WTC11 (cell line): ENCODE measurements at regions not wholly inside any gene's neighbourhood (a gene's known extent, or its start where the extent isn't known, plus 50 kb on each side); places are given as distances from the start of the nearest gene placed in this dataset.

ENCODE experiments used
- ATAC-seq: fragments of 200-7000 bp; cut with Tn5 transposase; 2 replicates; pipeline ENCODE4 v1.10.0; 2021; ENCODE audit warnings: mild to moderate bottlenecking, moderate library complexity
- CTCF ChIA-PET: fragments of 300-600 bp; sonication (Branson Sonifier 250); formaldehyde crosslinking; loops from one replicate; lab custom pipeline; 2021; ENCODE audit warnings: antibody characterized with exemption; lab: Charles Lee
- POLR2A ChIA-PET: fragments of 350-600 bp; sonication (Branson Sonifier 250); formaldehyde crosslinking; loops from one replicate; lab custom pipeline; 2021; ENCODE audit warnings: antibody characterized with exemption; lab: Charles Lee
- DNase-seq: peaks from one replicate; pipeline ENCODE4 v3.0.0; 2021; ENCODE audit warnings: low spot score
- H3K27ac Mint-ChIP-seq: 2 replicates; pipeline ENCODE4 v1.8.0; 2021; ENCODE audit warnings: mixed read lengths
- H3K27me3 Mint-ChIP-seq: 2 replicates; pipeline ENCODE4 v1.8.0; 2021; ENCODE audit warnings: low read depth, mild to moderate bottlenecking, moderate library complexity, mixed read lengths
- H3K36me3 Mint-ChIP-seq: 2 replicates; pipeline ENCODE4 v1.8.0; 2021; ENCODE audit warnings: mixed read lengths
- H3K4me1 Mint-ChIP-seq: 2 replicates; pipeline ENCODE4 v1.8.0; 2022; ENCODE audit warnings: mixed read lengths
- H3K4me3 Mint-ChIP-seq: 2 replicates; pipeline ENCODE4 v1.8.0; 2021; ENCODE audit warnings: mild to moderate bottlenecking, moderate library complexity, mixed read lengths
- H3K9me3 Mint-ChIP-seq: 2 replicates; pipeline ENCODE4 v1.8.0; 2021; ENCODE audit warnings: mixed read lengths
- AFF4 ChIP-seq: sonication (generic); formaldehyde crosslinking; IDR thresholded peaks from 2 replicates; pipeline ENCODE4 v1.8.1; 2023; ENCODE audit warnings: mild to moderate bottlenecking, missing genetic modification reagents, borderline replicate concordance
- ATF6 ChIP-seq: sonication (generic); formaldehyde crosslinking; IDR thresholded peaks from 2 replicates; pipeline ENCODE4 v1.8.1; 2023; ENCODE audit warnings: mild to moderate bottlenecking, missing genetic modification reagents
- ELF4 ChIP-seq: sonication (generic); formaldehyde crosslinking; IDR thresholded peaks from 2 replicates; pipeline ENCODE4 v1.8.1; 2022; ENCODE audit warnings: low read depth, mild to moderate bottlenecking, moderate library complexity, missing genetic modification reagents
- FOXK1 ChIP-seq: sonication (generic); formaldehyde crosslinking; IDR thresholded peaks from 2 replicates; pipeline ENCODE4 v1.8.0; 2022; ENCODE audit warnings: mild to moderate bottlenecking, moderate library complexity, missing genetic modification reagents
- GRHL2 ChIP-seq: fragments of 250-450 bp; sonication (Bioruptor Pico); IDR thresholded peaks from 2 replicates; pipeline ENCODE4 v1.8.0; 2022; ENCODE audit warnings: mild to moderate bottlenecking, moderate library complexity; ENCODE audit not compliant: insufficient replicate concordance, severe bottlenecking
- KAT7 ChIP-seq: sonication (generic); formaldehyde crosslinking; IDR thresholded peaks from 2 replicates; pipeline ENCODE4 v1.8.1; 2023; ENCODE audit warnings: missing genetic modification reagents, mild to moderate bottlenecking, borderline replicate concordance
- NFE2L1 ChIP-seq: sonication (generic); formaldehyde crosslinking; IDR thresholded peaks from 2 replicates; pipeline ENCODE4 v1.8.1; 2023; ENCODE audit warnings: missing genetic modification reagents
- NFYB ChIP-seq: sonication (generic); formaldehyde crosslinking; conservative IDR thresholded peaks from 2 replicates; pipeline ENCODE4 v1.8.0; 2022; ENCODE audit warnings: low read depth, missing genetic modification reagents
- NR1H2 ChIP-seq: sonication (generic); formaldehyde crosslinking; IDR thresholded peaks from 2 replicates; pipeline ENCODE4 v1.9.0; 2021; ENCODE audit warnings: mild to moderate bottlenecking, moderate library complexity, missing genetic modification reagents
- SMAD4 ChIP-seq: sonication (generic); formaldehyde crosslinking; IDR thresholded peaks from 2 replicates; pipeline ENCODE4 v1.8.0; 2022; ENCODE audit warnings: mild to moderate bottlenecking, missing genetic modification reagents
- USF1 ChIP-seq: sonication (generic); formaldehyde crosslinking; IDR thresholded peaks from 2 replicates; pipeline ENCODE4 v1.8.0; 2022; ENCODE audit warnings: mild to moderate bottlenecking, missing genetic modification reagents
- USF2 ChIP-seq: sonication (generic); formaldehyde crosslinking; IDR thresholded peaks from 2 replicates; pipeline ENCODE4 v1.8.1; 2023; ENCODE audit warnings: mild to moderate bottlenecking, missing genetic modification reagents, moderate library complexity
- ZNF232 ChIP-seq: sonication (generic); formaldehyde crosslinking; IDR thresholded peaks from 2 replicates; pipeline ENCODE4 v1.8.0; 2022; ENCODE audit warnings: mild to moderate bottlenecking, missing genetic modification reagents
- ZNF671 ChIP-seq: fragments of 250-450 bp; sonication (Bioruptor Pico); IDR thresholded peaks from 2 replicates; pipeline ENCODE4 v1.8.0; 2021; ENCODE audit warnings: mild to moderate bottlenecking
- TF ChIP-seq, protein P1 (sequence below): fragments of 250-450 bp; sonication (Bioruptor Pico); IDR thresholded peaks from 2 replicates; pipeline ENCODE4 v1.9.0; 2021; ENCODE audit warnings: mild to moderate bottlenecking
- TF ChIP-seq, protein P2 (sequence below): sonication (generic); formaldehyde crosslinking; IDR thresholded peaks from 2 replicates; pipeline ENCODE4 v1.8.0; 2023; ENCODE audit warnings: mild to moderate bottlenecking, missing genetic modification reagents
- TF ChIP-seq, protein P3 (sequence below): fragments of 250-450 bp; sonication (Bioruptor Pico); IDR thresholded peaks from 2 replicates; pipeline ENCODE4 v1.9.0; 2021; ENCODE audit warnings: mild to moderate bottlenecking, borderline replicate concordance
- TF ChIP-seq, protein P4 (sequence below): sonication (generic); formaldehyde crosslinking; IDR thresholded peaks from 2 replicates; pipeline ENCODE4 v1.8.1; 2022; ENCODE audit warnings: mild to moderate bottlenecking, missing genetic modification reagents, moderate library complexity, borderline replicate concordance

GRCh38 chr10:62637249-62638061 lies 167.1 kb upstream of the ADO start:
- CTCF ChIA-PET = interaction anchor here (1.0 to 1.2 kb wide), 3 partner anchors 10 to 181 kb away, joined by 4 to 7 read pairs (median 4); no protein-coding TSS in a partner anchor
- no peak for DNase-seq
- POLR2A ChIA-PET = no interaction called here
- TF ChIP-seq KAT7 (CRISPR knock-in tag) (no peak), ZNF232 (CRISPR knock-in tag) (no peak), NFE2L1 (CRISPR knock-in tag) (no peak), ZNF671 (CRISPR knock-in tag) (no peak), AFF4 (CRISPR knock-in tag) (no peak), ATF6 (CRISPR knock-in tag) (no peak), ELF4 (no peak), GRHL2 (CRISPR knock-in tag) (no peak), NFYB (CRISPR knock-in tag) (no peak), NR1H2 (no peak), SMAD4 (CRISPR knock-in tag) (no peak), USF2 (CRISPR knock-in tag) (no peak), FOXK1 (CRISPR knock-in tag) (no peak), USF1 (CRISPR knock-in tag) (no peak)
- TF ChIP-seq, protein P1, sequence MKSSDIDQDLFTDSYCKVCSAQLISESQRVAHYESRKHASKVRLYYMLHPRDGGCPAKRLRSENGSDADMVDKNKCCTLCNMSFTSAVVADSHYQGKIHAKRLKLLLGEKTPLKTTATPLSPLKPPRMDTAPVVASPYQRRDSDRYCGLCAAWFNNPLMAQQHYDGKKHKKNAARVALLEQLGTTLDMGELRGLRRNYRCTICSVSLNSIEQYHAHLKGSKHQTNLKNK (CRISPR knock-in tag) = no peak
- TF ChIP-seq, protein P2, sequence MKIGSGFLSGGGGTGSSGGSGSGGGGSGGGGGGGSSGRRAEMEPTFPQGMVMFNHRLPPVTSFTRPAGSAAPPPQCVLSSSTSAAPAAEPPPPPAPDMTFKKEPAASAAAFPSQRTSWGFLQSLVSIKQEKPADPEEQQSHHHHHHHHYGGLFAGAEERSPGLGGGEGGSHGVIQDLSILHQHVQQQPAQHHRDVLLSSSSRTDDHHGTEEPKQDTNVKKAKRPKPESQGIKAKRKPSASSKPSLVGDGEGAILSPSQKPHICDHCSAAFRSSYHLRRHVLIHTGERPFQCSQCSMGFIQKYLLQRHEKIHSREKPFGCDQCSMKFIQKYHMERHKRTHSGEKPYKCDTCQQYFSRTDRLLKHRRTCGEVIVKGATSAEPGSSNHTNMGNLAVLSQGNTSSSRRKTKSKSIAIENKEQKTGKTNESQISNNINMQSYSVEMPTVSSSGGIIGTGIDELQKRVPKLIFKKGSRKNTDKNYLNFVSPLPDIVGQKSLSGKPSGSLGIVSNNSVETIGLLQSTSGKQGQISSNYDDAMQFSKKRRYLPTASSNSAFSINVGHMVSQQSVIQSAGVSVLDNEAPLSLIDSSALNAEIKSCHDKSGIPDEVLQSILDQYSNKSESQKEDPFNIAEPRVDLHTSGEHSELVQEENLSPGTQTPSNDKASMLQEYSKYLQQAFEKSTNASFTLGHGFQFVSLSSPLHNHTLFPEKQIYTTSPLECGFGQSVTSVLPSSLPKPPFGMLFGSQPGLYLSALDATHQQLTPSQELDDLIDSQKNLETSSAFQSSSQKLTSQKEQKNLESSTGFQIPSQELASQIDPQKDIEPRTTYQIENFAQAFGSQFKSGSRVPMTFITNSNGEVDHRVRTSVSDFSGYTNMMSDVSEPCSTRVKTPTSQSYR = no peak
- TF ChIP-seq, protein P3, sequence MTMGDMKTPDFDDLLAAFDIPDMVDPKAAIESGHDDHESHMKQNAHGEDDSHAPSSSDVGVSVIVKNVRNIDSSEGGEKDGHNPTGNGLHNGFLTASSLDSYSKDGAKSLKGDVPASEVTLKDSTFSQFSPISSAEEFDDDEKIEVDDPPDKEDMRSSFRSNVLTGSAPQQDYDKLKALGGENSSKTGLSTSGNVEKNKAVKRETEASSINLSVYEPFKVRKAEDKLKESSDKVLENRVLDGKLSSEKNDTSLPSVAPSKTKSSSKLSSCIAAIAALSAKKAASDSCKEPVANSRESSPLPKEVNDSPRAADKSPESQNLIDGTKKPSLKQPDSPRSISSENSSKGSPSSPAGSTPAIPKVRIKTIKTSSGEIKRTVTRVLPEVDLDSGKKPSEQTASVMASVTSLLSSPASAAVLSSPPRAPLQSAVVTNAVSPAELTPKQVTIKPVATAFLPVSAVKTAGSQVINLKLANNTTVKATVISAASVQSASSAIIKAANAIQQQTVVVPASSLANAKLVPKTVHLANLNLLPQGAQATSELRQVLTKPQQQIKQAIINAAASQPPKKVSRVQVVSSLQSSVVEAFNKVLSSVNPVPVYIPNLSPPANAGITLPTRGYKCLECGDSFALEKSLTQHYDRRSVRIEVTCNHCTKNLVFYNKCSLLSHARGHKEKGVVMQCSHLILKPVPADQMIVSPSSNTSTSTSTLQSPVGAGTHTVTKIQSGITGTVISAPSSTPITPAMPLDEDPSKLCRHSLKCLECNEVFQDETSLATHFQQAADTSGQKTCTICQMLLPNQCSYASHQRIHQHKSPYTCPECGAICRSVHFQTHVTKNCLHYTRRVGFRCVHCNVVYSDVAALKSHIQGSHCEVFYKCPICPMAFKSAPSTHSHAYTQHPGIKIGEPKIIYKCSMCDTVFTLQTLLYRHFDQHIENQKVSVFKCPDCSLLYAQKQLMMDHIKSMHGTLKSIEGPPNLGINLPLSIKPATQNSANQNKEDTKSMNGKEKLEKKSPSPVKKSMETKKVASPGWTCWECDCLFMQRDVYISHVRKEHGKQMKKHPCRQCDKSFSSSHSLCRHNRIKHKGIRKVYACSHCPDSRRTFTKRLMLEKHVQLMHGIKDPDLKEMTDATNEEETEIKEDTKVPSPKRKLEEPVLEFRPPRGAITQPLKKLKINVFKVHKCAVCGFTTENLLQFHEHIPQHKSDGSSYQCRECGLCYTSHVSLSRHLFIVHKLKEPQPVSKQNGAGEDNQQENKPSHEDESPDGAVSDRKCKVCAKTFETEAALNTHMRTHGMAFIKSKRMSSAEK (CRISPR knock-in tag) = no peak
- TF ChIP-seq, protein P4, sequence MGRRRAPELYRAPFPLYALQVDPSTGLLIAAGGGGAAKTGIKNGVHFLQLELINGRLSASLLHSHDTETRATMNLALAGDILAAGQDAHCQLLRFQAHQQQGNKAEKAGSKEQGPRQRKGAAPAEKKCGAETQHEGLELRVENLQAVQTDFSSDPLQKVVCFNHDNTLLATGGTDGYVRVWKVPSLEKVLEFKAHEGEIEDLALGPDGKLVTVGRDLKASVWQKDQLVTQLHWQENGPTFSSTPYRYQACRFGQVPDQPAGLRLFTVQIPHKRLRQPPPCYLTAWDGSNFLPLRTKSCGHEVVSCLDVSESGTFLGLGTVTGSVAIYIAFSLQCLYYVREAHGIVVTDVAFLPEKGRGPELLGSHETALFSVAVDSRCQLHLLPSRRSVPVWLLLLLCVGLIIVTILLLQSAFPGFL (CRISPR knock-in tag) = no peak
- ATAC-seq = no peak
- Mint-ChIP-seq H3K36me3 (no peaks in the 10 kb centered on the region), H3K27ac (no peak overlapping the region), H3K4me3 (no peak overlapping the region), H3K9me3 (no peaks in the 10 kb centered on the region), H3K27me3 (no peaks in the 10 kb centered on the region), H3K4me1 (0 out of 2 replicates have a peak, but pooled peaks cover 3% of the 10 kb centered on the region)
